B cell (primary cell): ENCODE measurements at regions not wholly inside any gene's neighbourhood (a gene's known extent, or its start where the extent isn't known, plus 50 kb on each side); places are given as distances from the start of the nearest gene placed in this dataset.

ENCODE experiments used
- EZH2 ChIP-seq: IDR thresholded peaks from 2 replicates; pipeline ENCODE4 v1.6.1; 2012; ENCODE audit warnings: borderline replicate concordance, low read depth, mild to moderate bottlenecking, moderate library complexity, low read length; ENCODE audit not compliant: insufficient read depth, poor library complexity, severe bottlenecking
- TF ChIP-seq, protein P1 (sequence below): fragments of 200-600 bp; IDR thresholded peaks from one replicate; pipeline ENCODE4 v1.8.0; 2022; ENCODE audit warnings: antibody characterized with exemption, mild to moderate bottlenecking

DNA sequence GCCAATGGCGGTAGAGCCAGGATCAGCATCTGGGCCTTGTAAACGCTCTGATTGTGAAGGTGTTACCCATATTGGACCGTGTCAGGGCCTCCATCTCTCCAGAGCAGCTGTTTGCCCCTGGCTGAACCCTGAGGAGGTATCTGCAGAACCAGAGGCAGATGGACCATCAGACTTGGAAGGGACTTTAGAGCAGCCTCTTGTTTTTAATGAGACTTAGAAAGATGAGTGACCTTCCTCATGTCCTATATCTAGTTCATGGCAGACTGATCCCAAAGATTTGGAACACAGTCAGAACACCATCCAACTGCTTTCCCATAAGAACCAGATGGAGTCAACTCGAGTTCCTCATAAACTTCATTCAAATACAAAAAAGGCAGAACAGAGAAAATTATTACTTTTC is 135.1 kb upstream of the MSX1 start:
- TF ChIP-seq, protein P1, sequence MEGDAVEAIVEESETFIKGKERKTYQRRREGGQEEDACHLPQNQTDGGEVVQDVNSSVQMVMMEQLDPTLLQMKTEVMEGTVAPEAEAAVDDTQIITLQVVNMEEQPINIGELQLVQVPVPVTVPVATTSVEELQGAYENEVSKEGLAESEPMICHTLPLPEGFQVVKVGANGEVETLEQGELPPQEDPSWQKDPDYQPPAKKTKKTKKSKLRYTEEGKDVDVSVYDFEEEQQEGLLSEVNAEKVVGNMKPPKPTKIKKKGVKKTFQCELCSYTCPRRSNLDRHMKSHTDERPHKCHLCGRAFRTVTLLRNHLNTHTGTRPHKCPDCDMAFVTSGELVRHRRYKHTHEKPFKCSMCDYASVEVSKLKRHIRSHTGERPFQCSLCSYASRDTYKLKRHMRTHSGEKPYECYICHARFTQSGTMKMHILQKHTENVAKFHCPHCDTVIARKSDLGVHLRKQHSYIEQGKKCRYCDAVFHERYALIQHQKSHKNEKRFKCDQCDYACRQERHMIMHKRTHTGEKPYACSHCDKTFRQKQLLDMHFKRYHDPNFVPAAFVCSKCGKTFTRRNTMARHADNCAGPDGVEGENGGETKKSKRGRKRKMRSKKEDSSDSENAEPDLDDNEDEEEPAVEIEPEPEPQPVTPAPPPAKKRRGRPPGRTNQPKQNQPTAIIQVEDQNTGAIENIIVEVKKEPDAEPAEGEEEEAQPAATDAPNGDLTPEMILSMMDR, result no peak
- no peak for TF ChIP-seq EZH2
